ENCODE measurements at regions not wholly inside any gene's neighbourhood (a gene's known extent, or its start where the extent isn't known, plus 50 kb on each side); places are given as distances from the start of the nearest gene placed in this dataset.

DNA sequence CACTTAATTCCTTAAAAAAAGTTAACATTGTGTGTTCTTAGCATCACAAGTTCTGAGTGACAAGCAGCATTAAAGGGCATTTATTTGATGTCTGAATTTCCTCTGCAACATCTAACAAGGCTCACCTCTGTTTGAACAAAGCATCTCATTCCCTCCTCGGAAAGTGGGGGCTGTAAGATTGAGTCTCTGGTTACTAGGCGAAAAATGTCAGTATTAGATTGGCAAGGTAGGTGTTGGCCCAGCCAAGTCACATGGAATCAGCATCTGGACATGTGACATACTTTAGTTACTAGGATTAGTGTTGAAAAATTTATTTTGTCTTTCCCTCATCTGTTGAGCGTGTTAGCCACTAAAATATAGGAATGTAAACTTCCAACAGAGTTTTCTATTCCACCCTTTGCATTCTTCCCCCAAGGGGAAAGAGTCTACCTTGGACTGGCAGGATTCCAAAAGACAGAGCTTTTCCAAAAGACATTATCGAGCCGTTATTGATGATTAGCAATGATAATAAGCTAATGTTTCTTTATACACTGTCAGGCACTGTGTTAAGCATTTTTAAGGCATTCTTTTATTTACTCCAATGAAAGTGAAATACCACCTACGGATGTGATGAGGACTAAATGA, 194.9 kb upstream of the BTG1 start:
- DNase-seq: no peak

DNA sequence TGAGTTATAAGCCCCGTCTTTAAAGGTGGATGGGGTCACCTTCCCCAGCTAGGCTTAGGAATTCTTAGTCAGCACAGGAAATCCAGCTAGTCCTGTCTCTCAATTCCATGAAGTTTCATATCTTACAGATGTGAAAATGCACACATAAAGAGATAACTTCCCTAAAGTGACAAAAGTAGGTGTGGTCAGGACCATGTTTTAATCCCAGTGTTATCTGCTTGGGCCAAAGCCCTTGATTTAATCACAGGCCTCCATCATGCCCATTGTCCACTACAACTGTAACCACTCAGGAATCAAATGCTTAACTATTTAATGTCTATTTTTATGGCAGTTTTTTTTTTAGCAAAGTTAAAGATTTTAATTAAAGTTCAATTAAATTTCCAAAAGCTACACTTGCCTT, 194.4 kb upstream of the BTG1 start:
- DNase-seq: no peak

DNA sequence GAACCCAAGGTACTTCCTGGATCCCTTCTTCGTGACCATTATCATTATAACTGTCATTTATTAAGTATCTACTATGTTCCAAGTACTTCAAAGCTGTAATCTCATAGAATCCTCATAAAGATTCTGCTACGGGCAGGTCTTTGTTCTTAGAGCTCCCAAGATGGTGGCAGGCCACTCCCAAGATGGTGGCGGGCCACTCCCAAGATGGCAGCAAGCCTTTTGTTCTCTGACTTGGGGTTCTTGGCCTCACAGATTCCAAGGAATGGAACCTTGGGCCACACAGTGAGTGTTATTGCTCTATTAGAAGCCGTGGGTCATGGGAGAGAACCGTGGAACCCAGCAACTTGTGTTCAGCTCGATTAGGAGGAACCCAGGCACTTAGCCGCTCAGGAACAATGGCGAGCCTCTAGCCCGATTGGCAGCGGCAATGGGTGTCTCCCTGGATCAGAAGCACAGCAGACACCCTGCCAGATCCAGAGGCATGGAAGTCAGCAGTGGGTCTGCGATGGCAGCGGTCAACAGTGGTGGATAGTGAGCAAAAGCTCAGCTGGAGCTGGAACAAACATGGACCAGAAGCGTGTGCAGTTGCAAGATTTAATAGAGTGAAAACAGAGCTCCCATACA, 193.7 kb upstream of the BTG1 start:
- DNase-seq: no peak

DNA sequence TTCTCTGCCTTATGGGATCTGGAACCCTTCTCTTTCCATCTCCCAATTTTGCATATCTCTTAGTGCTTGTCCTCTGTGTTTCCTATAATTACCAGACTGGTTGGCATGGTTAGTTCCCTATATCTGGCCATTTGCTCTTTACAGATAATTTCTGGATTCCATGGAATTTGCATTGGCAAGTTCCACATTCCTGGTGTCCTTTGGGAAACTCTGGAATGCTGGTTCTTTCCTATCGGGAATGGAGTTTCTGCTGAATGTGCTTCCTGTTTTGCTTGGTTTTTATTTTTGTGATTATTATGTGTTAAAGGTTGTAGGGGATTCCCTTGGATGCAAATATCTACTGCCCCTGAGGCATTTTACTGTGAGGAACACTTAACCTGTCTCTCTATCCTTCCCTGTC, 193.0 kb upstream of the BTG1 start:
- DNase-seq: no peak

- DNase-seq: no peak
Measured at GRCh38 chr12:92338102-92338501, 192.5 kb upstream of the BTG1 start.

DNA sequence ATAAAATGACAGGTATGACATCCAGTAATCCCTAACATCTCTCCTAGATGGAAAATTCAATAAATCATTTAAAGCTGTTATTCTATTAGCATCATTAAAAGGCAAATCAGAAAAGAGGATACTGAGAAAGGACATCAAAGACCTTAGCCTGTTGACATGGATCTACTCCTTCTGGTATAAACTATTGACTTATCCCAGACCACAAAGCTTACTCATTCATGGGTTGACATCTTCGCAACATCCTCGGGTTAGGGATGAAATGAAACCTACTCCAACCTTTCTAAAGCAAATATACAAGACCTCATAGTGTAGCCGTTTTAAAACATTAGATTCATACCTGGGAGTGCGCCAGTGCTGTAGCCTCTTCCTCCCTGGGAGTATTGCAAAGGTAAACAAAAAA, 191.5 kb upstream of the BTG1 start:
- DNase-seq: no peak

- no peak for DNase-seq
Measured at GRCh38 chr12:92336641-92337040, 191.0 kb upstream of the BTG1 start.

GRCh38 chr12:92335831-92336230, 190.2 kb upstream of the BTG1 start:
- no peak for DNase-seq

GRCh38 chr12:92334552-92334951, 188.9 kb upstream of the BTG1 start:
- DNase-seq: no peak

DNA sequence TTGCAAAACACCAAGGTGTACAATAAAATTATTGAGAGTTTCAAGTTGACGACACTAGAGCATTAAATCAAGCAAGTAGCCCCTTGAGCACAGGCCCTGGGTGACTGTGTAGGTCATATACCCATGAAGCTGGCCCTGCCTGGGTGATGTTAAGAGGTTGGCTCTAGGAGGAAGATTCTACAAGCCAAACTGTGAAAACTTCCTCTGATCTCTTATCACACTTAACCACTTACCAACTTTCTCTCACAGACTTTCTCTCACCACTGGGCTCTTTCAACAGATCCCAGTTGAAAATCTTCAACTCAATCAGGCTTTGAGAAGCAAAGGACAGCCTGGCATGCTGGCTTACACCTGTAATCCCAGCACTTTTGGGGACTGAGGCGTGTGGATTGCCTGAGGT, 186.9 kb upstream of the BTG1 start:
- no peak for DNase-seq

GRCh38 chr12:92331383-92331782, 185.7 kb upstream of the BTG1 start:
- DNase-seq: no peak

GRCh38 chr12:92330654-92331053, 185.0 kb upstream of the BTG1 start:
- DNase-seq: no peak

GRCh38 chr12:92326877-92327276, 181.2 kb upstream of the BTG1 start:
- DNase-seq: no peak

GRCh38 chr12:92324849-92325500, 179.3 kb upstream of the BTG1 start:
- DNase-seq: no peak

DNA sequence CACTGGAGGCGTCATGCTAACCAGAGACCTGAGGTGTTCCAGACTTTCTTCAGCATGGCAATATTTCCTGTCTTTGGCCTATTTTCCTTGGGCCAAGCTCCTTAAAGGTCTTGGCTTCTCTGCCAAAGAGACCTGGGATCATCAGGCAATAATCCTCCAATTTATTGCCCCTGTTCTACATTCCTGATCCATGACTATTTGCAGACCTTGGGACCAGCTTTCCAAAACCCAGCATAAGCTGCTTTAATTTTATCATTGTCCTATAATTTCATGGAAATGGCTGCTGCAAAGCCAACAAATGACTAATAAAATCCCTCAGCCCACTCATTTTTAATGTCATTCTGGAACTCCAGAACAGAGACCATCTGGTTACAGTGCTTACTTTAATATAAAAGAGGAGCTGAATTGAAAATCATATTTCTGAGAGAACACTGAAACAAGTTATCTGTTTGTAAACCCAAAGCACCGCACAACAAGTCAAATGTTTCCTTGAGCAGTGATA, 166.9 kb upstream of the BTG1 start:
- no peak for DNase-seq

- no peak for DNase-seq
Measured at GRCh38 chr12:92304371-92305055, 158.9 kb upstream of the BTG1 start.

DNA sequence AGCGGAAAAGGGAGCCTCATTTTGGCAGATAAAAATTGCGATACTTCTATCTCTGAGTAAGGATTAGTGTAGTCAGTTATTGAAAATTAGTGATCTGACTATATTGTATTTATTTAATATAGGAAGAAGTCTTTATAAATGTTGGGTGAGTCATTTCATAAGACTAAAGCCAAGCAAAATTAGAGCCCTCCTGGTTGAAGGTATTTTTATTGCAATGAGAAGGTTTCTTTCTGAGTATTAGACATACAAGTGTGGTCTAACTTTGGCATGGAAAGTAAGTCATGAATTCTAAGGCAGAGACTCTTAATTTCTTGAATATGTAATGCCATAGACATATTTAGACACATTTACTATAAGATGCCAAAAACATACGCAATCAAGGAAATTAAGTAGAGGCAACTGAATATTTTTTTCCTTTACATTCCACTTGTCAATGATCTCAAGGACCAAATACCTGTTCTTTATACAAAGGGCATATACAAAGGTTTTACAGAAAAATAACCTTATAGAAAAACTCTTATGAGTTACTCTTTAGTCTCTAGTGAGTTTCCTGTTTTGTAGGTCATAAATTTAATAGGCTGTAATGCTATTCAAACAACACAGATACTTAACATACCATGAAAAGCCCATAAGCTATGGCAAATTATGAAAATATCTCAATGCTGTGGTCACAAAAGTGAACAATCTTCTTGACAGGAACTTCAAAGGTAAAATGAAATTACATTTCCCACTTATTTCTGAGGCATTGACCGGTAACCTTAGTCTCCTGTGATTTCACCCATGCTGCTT, 156.6 kb upstream of the BTG1 start:
- no peak for DNase-seq

DNA sequence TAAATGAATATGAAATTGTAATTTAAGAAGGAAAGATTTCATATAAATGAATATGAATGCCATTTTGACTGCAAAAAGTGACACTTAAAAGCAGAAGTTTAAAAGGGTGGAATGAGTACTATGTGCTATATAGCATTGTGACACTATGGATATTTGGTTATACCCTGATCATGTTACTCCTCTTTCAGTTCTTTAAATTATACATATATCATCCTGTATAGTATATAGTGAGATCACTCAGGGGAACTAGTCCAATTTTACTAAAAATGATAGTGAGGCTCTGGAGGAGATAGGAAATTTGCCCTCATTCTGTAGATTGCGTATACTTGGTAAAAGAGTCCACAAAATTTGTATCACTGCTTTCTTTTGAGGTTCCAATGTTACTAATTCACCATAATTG, 155.7 kb upstream of the BTG1 start:
- no peak for DNase-seq

GRCh38 chr12:92300777-92301176, 155.1 kb upstream of the BTG1 start:
- no peak for DNase-seq

DNA sequence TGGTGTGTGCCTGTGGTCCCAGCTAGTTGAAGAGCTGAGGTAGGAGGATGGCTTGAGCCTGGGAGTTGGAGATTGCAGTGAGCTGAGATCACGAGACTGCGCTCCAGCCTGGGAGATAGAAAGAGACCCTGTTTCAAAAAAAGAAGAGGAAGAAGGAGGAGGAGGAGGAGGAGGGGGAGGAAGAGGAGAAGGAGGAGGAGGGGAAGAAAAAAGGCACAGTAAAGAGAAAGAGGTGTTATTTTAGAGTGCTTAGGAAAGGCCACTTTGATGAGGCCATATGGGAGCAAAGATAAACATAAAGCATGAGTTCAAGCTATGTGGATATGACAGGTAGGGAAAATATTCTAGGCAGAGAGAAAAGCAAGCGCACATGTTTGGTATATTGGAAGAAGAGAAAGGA, 154.1 kb upstream of the BTG1 start:
- no peak for DNase-seq

DNA sequence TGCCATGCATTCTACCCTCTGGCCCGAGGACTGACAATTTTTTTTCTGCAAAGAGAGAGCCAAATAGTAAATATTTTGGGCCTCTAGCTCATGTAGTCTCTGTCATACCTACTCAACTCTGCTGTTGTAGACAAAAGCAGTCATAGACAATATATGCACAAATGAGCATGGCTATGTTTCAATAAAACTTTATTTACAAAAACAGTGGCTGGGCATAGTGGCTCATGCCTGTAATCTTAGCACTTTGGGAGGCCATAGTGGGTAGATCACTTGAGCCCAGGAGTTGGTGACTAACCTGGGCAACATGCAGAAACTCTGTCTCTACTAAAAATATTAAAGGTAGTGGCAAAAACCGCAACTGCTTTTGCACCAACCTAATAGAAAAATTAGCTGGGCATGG, 153.7 kb upstream of the BTG1 start:
- DNase-seq: no peak

- DNase-seq: no peak
Measured at GRCh38 chr12:92297932-92298696, 152.5 kb upstream of the BTG1 start.
